Trophoblast cell (in vitro differentiated cells and primary cell): ENCODE measurements at regions not wholly inside any gene's neighbourhood (a gene's known extent, or its start where the extent isn't known, plus 50 kb on each side); places are given as distances from the start of the nearest gene placed in this dataset.

Experiments
- DNase-seq, 2 donors: peaks; one replicate each; pipeline ENCODE4 v3.0.0-alpha.2; 2016
- H2AFZ ChIP-seq: 2 replicates; pipeline ENCODE4 v1.6.1; 2013; ENCODE audit warnings: low read length, moderate library complexity, mild to moderate bottlenecking; ENCODE audit not compliant: insufficient read depth, poor library complexity
- H2AK5ac ChIP-seq: 2 replicates; pipeline ENCODE4 v1.6.1; 2013; ENCODE audit warnings: mild to moderate bottlenecking, low read length
- H2BK120ac ChIP-seq: 2 replicates; pipeline ENCODE4 v1.6.1; 2013; ENCODE audit warnings: low read length, mild to moderate bottlenecking, moderate library complexity; ENCODE audit not compliant: insufficient read depth, poor library complexity
- H2BK12ac ChIP-seq: 2 replicates; pipeline ENCODE4 v1.6.1; 2013; ENCODE audit warnings: mild to moderate bottlenecking, low read length, moderate library complexity
- H2BK5ac ChIP-seq: 2 replicates; pipeline ENCODE4 v1.6.1; 2013; ENCODE audit warnings: low read length, low read depth, moderate library complexity, mild to moderate bottlenecking; ENCODE audit not compliant: poor library complexity
- H3K14ac ChIP-seq: 2 replicates; pipeline ENCODE4 v1.6.1; 2013; ENCODE audit warnings: mild to moderate bottlenecking, low read length
- H3K18ac ChIP-seq: 2 replicates; pipeline ENCODE4 v1.6.1; 2013; ENCODE audit warnings: mild to moderate bottlenecking, low read length
- H3K23ac ChIP-seq: 2 replicates; pipeline ENCODE4 v1.6.1; 2013; ENCODE audit warnings: low read length
- H3K27ac ChIP-seq: 2 replicates; pipeline ENCODE4 v1.5.1; 2013; ENCODE audit warnings: low read depth, mild to moderate bottlenecking, inconsistent platforms, low read length, moderate library complexity
- H3K27me3 ChIP-seq: 2 replicates; pipeline ENCODE4 v1.6.1; 2013; ENCODE audit warnings: inconsistent platforms, mild to moderate bottlenecking, low read length, moderate library complexity; ENCODE audit not compliant: insufficient read depth
- H3K36me3 ChIP-seq, 2 experiments: 1 replicate in 1 of 2; 2 replicates in 1 of 2; pipeline ENCODE4 v1.6.1; 2013; ENCODE audit warnings: low read length in 2 of 2, mild to moderate bottlenecking in 2 of 2, moderate library complexity in 1 of 2; ENCODE audit not compliant: insufficient read depth in 2 of 2, control insufficient read depth in 1 of 2
- H3K4ac ChIP-seq: 2 replicates; pipeline ENCODE4 v1.6.1; 2013; ENCODE audit warnings: low read depth, mild to moderate bottlenecking, low read length, moderate library complexity
- H3K4me1 ChIP-seq, 2 experiments: 1 replicate in 1 of 2; 2 replicates in 1 of 2; pipeline ENCODE4 v1.6.1; 2013; ENCODE audit warnings: low read length in 2 of 2, mild to moderate bottlenecking in 2 of 2, moderate library complexity in 1 of 2; ENCODE audit not compliant: insufficient read depth in 2 of 2, control insufficient read depth in 1 of 2
- H3K4me2 ChIP-seq: 2 replicates; pipeline ENCODE4 v1.6.1; 2013; ENCODE audit warnings: inconsistent platforms, mild to moderate bottlenecking, low read length, moderate library complexity
- H3K4me3 ChIP-seq: 2 replicates; pipeline ENCODE4 v1.5.1; 2013; ENCODE audit warnings: mild to moderate bottlenecking, low read depth, low read length, inconsistent platforms
- H3K79me1 ChIP-seq: one replicate; pipeline ENCODE4 v1.6.1; 2013; ENCODE audit warnings: low read length
- H3K79me2 ChIP-seq: 2 replicates; pipeline ENCODE4 v1.6.1; 2013; ENCODE audit warnings: low read length, mild to moderate bottlenecking; ENCODE audit not compliant: control insufficient read depth, insufficient read depth, poor library complexity
- H3K9ac ChIP-seq: 2 replicates; pipeline ENCODE4 v1.6.1; 2013; ENCODE audit warnings: mild to moderate bottlenecking, low read length
- H3K9me3 ChIP-seq: 2 replicates; pipeline ENCODE4 v1.6.1; 2013; ENCODE audit warnings: low read depth, mild to moderate bottlenecking, control low read depth, inconsistent platforms, low read length; ENCODE audit not compliant: insufficient read depth
- H4K12ac ChIP-seq: 2 replicates; pipeline ENCODE4 v1.6.1; 2013; ENCODE audit warnings: low read depth, mild to moderate bottlenecking, low read length, moderate library complexity
- H4K8ac ChIP-seq: 2 replicates; pipeline ENCODE4 v1.6.1; 2013; ENCODE audit warnings: low read depth, mild to moderate bottlenecking, low read length, moderate library complexity
- H4K91ac ChIP-seq: one replicate; pipeline ENCODE4 v1.6.1; 2013; ENCODE audit warnings: low read depth, mild to moderate bottlenecking, low read length, moderate library complexity
- WGBS: extraction: QIAGEN DNeasy Blood & Tissue Kit; methylation state at CpG from one replicate; pipeline ENCODE4 v1.1.7; 2013; ENCODE audit warnings: missing lambda C conversion rate; ENCODE audit not compliant: insufficient read length, insufficient coverage; ENCODE audit errors: extremely low coverage; 5-methylcytosine and 5-hydroxymethylcytosine counted together

- Histone ChIP-seq H2AK5ac (no peak overlapping the region), H3K9ac (no peak overlapping the region)
Measured at GRCh38 chrX:38900719-38901118, 99.5 kb downstream of the MID1IP1 start.

GRCh38 chrX:38902972-38903492 is 101.8 kb downstream of the MID1IP1 start:
- H3K18ac ChIP-seq, result no peak overlapping the region
- H3K79me1 ChIP-seq, result no peaks in the 10 kb centered on the region
- H3K4ac ChIP-seq, result no peak overlapping the region
- no peak overlapping the region for H4K8ac ChIP-seq
- no peak overlapping the region for H3K4me3 ChIP-seq
- no peak overlapping the region for H2AK5ac ChIP-seq
- no peak overlapping the region for H4K91ac ChIP-seq
- H4K12ac ChIP-seq, result no peak overlapping the region
- WGBS, result no CpG with 5 or more reads among the region's 13 CpGs
- H2BK120ac ChIP-seq, result no peak overlapping the region
- no peak overlapping the region for H3K4me2 ChIP-seq
- H2BK5ac ChIP-seq, result no peak overlapping the region
- H3K36me3 ChIP-seq, result no peaks in the 10 kb centered on the region
- DNase-seq, result no peak
- H2AFZ ChIP-seq, result no peak overlapping the region
- no peaks in the 10 kb centered on the region for H3K27me3 ChIP-seq
- no peaks in the 10 kb centered on the region for H3K79me2 ChIP-seq
- H3K4me1 ChIP-seq, result no peaks in the 10 kb centered on the region
- no peak overlapping the region for H3K14ac ChIP-seq
- H2BK12ac ChIP-seq, result no peak overlapping the region
- H3K9me3 ChIP-seq, result no peaks in the 10 kb centered on the region
- no peak overlapping the region for H3K23ac ChIP-seq
- no peak overlapping the region for H3K27ac ChIP-seq
- H3K9ac ChIP-seq, result no peak overlapping the region

More at GRCh38 chrX:38900719-38901118, 99.5 kb downstream of the MID1IP1 start:
- Histone ChIP-seq H3K4me1 (no peaks in the 10 kb centered on the region), H3K79me1 (no peaks in the 10 kb centered on the region), H3K4me2 (no peak overlapping the region), H2AFZ (no peak overlapping the region), H3K36me3 (no peaks in the 10 kb centered on the region), H3K4me3 (no peak overlapping the region), H2BK12ac (no peak overlapping the region), H2BK5ac (no peak overlapping the region), H3K9me3 (no peaks in the 10 kb centered on the region), H3K23ac (no peak overlapping the region), H4K8ac (no peak overlapping the region), H3K4ac (no peak overlapping the region), H3K79me2 (no peaks in the 10 kb centered on the region), H3K18ac (no peak overlapping the region), H3K27ac (no peak overlapping the region), H2BK120ac (no peak overlapping the region), H3K27me3 (no peaks in the 10 kb centered on the region), H3K14ac (no peak overlapping the region), H4K12ac (no peak overlapping the region), H4K91ac (no peak overlapping the region)
- DNase-seq, result no peak
- no CpG with 5 or more reads among the region's 6 CpGs for WGBS

DNA sequence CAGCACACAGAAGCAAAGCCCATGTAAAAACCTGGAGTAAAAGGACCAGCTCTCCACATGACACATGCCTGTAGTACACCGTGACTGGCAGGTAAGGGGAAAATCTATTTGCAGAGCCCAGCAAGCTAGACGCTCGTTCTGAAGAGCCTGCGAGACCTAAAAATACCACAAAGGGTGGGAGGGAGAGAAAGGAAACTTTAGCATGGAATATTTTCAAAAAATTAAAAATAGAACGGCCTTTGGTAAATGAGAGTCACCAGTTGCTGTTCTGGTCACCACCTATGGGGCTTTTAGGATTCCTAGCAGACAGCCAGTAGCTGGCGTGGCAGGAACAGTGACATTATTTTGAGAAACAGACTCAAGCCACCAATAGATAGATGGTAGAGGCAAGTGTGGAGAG is 115.5 kb downstream of the MID1IP1 start:
- Histone ChIP-seq H2BK5ac (no peak overlapping the region), H3K9ac (no peak overlapping the region), H3K23ac (no peak overlapping the region), H3K27ac (no peak overlapping the region), H3K4ac (no peak overlapping the region), H2AK5ac (no peak overlapping the region), H3K4me2 (no peak overlapping the region), H3K79me1 (no peaks in the 10 kb centered on the region), H3K18ac (no peak overlapping the region), H3K9me3 (no peaks in the 10 kb centered on the region), H3K36me3 (no peaks in the 10 kb centered on the region), H3K4me1 (no peaks in the 10 kb centered on the region), H2BK12ac (no peak overlapping the region), H3K79me2 (no peaks in the 10 kb centered on the region), H3K27me3 (no peaks in the 10 kb centered on the region), H4K8ac (no peak overlapping the region), H2AFZ (no peak overlapping the region), H4K12ac (no peak overlapping the region), H3K14ac (no peak overlapping the region), H2BK120ac (no peak overlapping the region), H4K91ac (no peak overlapping the region), H3K4me3 (no peak overlapping the region)
- DNase-seq, result no peak
- WGBS, result no CpG with 5 or more reads among the region's 6 CpGs

GRCh38 chrX:38917954-38918353 is 116.7 kb downstream of the MID1IP1 start:
- Histone ChIP-seq H2AFZ (no peak overlapping the region), H3K9ac (no peak overlapping the region), H3K4ac (no peak overlapping the region), H3K79me1 (no peaks in the 10 kb centered on the region), H3K23ac (no peak overlapping the region), H2AK5ac (no peak overlapping the region), H3K27me3 (no peaks in the 10 kb centered on the region), H3K4me1 (no peaks in the 10 kb centered on the region), H2BK5ac (no peak overlapping the region), H2BK12ac (no peak overlapping the region), H3K27ac (no peak overlapping the region), H4K8ac (no peak overlapping the region), H3K4me3 (no peak overlapping the region), H3K36me3 (no peaks in the 10 kb centered on the region), H3K18ac (no peak overlapping the region), H2BK120ac (no peak overlapping the region), H4K12ac (no peak overlapping the region), H4K91ac (no peak overlapping the region), H3K79me2 (no peaks in the 10 kb centered on the region), H3K14ac (no peak overlapping the region), H3K9me3 (no peaks in the 10 kb centered on the region), H3K4me2 (no peak overlapping the region)
- no peak for DNase-seq
- WGBS, result no CpG with 5 or more reads among the region's 4 CpGs
